HG03039 (cell line): ENCODE measurements at regions not wholly inside any gene's neighbourhood (a gene's known extent, or its start where the extent isn't known, plus 50 kb on each side); places are given as distances from the start of the nearest gene placed in this dataset.
"Not testable (repeated sequence)": the region's sequence is repeated elsewhere in the genome, so short reads cannot be mapped to it uniquely, and the experiment has no call there.

ENCODE experiments used
- ATAC-seq: cut with Tn5 transposase; IDR thresholded peaks from one replicate; pipeline ENCODE4 v1.9.1; 2021; ENCODE audit warnings: mild to moderate bottlenecking, moderate library complexity; ENCODE audit not compliant: unreplicated experiment

GRCh38 chr11:97729546-97730272 is 1291.0 kb upstream of the CNTN5 start:
- no peak for ATAC-seq

- no peak for ATAC-seq
These were observed 1288.6 kb upstream of the CNTN5 start for GRCh38 chr11:97732011-97732632.

DNA sequence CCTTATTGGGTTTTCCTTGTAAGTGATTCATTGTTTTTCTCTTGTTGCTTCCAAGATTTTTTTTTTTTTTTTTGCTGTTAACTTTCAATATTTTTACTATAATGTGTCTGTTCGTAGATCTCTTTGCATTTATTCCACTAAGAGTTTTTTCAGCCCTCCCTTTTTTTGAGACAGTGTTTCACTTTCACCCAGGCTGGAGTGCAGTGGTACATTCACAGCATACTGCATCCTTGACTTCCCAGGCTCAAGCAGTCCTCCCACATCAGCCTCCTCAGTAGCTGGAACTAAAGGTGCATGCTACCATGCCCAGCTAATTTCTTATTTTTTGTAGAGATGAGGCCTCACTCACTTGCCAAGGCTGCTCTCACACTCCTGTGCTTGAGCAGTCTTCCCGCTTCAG is 1282.0 kb upstream of the CNTN5 start:
- no peak for ATAC-seq

GRCh38 chr11:97739932-97740800 is 1280.6 kb upstream of the CNTN5 start:
- ATAC-seq: no peak

DNA sequence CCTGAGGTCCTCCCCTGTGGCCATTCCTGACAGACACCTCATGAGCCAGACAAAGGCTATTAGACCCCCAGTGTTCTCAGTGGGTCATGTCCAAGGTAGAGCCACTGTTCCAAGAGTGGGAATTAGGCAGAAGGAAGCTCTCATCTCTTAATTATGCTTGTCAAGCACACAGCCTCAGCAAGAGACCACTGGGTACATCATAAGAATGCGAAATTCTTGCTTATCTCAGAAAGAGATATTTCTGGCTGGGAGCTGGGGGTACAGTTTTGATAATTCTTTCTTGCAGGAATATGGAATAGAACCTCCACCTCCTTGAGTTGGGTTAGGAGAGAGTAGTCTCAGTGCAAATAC is 1280.0 kb upstream of the CNTN5 start:
- no peak for ATAC-seq

DNA sequence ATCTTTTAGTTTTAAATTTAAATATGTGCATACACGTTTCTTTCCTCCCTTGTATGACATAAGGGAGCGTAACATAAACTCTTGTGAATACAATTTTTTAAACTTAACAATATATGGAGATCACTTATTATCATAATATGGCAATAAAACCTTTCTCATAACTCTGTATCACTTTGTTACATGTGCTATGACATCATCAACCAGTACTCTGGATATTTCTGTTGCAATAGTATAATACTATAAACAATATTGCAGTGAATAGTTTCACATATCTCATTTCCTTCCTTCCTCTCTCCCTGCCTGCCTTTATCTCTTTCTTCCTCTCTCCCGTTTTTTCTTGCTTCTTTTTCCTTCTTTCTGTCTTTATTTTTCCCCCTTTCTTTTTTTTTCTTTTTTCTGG is 1278.0 kb upstream of the CNTN5 start:
- no peak for ATAC-seq

GRCh38 chr11:97743205-97743742 is 1277.5 kb upstream of the CNTN5 start:
- no peak for ATAC-seq

DNA sequence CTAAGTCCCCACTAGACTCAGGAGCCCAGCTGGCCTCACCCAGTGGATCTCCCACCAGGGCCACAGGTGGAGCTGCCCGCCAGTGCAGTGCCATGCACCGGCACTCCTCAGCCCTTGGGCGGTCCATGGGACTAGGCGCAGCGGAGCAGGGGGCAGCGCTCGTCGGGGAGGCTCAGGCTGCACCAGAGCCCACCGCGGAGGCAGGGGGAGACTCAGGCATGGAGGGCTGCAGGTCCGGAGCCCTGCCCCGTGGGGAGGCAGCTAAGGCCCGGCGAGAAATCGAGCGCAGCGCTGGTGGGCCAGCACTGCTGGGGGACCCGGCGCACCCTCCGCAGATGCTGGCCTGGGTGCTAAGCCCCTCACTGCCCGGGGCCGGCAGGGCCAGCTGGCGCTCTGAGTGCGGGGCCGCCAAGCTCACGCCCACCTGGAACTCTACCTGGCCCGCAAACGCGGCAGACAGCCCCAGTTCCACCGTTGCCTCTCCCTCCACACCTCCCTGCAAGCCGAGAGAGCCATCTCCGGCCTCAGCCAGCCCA is 1275.2 kb upstream of the CNTN5 start:
- ATAC-seq: no peak

GRCh38 chr11:97746818-97747217 is 1273.9 kb upstream of the CNTN5 start:
- no peak for ATAC-seq

DNA sequence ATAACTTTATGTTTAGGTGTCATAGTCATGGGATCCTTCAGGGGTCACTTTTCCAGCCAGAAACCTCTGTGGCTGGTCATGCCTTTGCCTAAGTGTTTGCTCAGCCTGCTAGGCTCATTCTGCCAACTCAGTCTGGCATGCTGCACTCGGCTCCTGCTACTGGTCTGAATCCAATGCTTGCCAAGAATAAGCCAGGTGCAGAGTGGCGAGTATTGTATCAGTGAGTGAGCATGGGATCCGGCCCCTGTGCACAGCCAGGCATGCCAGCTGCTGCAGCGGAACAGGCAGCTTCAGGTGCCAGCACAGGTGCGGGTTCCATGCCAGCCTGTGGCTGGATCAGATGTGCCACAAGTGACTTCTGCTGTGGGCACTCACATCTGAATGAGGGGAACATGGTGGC is 1269.3 kb upstream of the CNTN5 start:
- no peak for ATAC-seq

GRCh38 chr11:97751952-97752351 is 1268.8 kb upstream of the CNTN5 start:
- no peak for ATAC-seq

- ATAC-seq: no peak
These were observed 1265.8 kb upstream of the CNTN5 start for GRCh38 chr11:97754976-97755375.

DNA sequence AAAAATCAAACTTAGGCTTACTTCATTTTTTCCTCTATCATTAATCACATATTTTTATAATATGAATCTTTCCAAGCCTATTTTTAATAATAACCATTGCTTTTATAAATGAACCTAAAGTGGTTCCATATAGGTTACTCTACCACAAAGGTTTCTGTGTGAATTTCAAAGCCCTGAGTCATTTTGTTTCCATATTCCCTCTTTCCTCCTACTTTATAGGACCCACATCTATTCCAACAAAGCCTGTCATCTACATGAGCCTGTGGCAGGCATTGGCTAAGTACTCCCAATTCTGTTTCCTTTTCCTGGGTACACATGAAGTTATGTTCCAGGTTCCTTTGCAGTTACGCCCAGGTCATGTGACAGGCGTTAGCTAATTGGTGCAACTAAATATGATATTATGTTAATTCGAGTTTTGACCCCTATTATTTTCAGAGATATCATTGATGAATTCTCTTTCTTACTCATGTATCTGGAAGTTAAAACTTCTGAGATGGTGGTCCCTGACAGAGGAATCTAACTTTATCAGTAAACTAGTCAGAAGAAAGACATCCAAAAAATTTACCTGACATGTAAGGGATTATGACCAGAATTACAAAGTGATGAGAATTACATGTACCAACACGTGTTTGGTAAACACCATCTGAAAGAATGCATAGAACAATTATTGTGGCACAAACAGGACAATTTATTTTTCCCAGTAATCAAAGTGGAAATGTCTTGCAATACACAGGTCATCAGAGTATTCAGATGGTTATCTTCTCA is 1264.0 kb upstream of the CNTN5 start:
- no peak for ATAC-seq

- no peak for ATAC-seq
These were observed 1259.6 kb upstream of the CNTN5 start for GRCh38 chr11:97761175-97761574.

DNA sequence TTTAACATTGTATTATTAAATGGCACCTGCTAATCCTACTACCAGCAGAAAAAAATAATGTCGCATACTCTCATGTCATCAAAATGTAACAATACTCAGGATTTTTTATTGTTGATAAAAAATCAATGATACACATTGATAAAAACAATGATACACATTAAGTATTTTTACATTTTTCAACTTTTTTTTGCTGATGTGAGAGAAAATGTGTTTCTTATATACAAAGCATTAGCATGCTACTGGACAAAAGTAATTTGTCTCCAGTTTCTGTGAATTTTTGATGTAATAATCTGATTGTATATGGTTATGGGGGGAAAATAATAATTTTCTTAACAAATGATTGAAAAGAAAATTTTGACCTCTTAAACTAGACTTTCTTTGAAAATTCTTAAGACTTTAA is 1256.6 kb upstream of the CNTN5 start:
- ATAC-seq: no peak

GRCh38 chr11:97764605-97765004 is 1256.1 kb upstream of the CNTN5 start:
- ATAC-seq: no peak

DNA sequence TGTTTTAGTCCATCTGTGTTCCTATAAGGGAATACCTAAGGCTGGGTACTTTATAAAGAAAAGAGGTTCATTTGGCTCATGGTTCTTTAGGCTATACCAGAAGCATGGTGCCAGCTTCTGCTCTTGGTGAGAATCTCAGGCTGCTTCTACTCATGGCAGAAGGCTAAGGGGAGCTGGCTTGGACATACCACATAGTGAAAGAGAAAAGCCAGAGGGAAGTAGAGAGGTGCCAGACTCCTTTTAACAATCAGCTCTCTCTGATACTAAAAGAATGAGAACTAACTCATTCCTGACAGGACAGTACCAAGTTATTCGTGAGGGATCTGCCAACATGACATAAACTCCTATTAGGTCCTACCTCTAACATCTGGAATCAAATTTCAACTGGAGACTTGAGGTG is 1250.2 kb upstream of the CNTN5 start:
- no peak for ATAC-seq

DNA sequence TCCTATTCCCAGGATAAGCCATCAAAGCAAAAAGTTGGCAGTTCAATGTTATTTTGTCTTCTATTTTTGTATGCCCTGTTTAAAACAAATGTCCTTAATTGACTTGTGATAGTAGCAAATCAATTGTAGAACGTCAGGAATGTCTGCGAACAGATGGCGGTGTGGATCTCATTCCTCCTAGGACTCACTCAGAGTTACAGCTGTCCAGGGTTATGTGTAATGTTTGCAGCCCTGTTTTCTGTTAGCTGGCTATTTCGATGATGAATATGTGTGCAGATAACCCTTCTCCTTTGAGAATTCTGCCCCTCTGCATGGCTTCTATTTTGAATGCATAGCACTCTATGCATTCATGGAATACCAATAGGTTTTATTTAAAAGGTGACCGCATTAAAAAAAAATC is 1248.0 kb upstream of the CNTN5 start:
- no peak for ATAC-seq

GRCh38 chr11:97784388-97784787 is 1236.4 kb upstream of the CNTN5 start:
- ATAC-seq: not testable (repeated sequence)

GRCh38 chr11:97786961-97787360 is 1233.8 kb upstream of the CNTN5 start:
- ATAC-seq: no peak

- no peak for ATAC-seq
These were observed 1225.9 kb upstream of the CNTN5 start for GRCh38 chr11:97794876-97795275.
